HCT116 (cell line): ENCODE measurements at regions not wholly inside any gene's neighbourhood (a gene's known extent, or its start where the extent isn't known, plus 50 kb on each side); places are given as distances from the start of the nearest gene placed in this dataset.

Experiments used
- ATAC-seq: fragments of 200-7000 bp; cut with Tn5 transposase; 2 replicates; pipeline ENCODE4 v1.9.1; 2020; ENCODE audit warnings: mild to moderate bottlenecking, moderate library complexity
- BruUV-seq: library from RNA; stranded (reverse); fragments of 400-500 nt; replicated peaks from 2 replicates; lab custom pipeline; 2021; lab: Mats Ljungman, UMichigan
- CTCF ChIA-PET: fragments of 300-600 bp; sonication (Branson Sonifier 250); formaldehyde crosslinking; loops from one replicate; lab custom pipeline; 2021; ENCODE audit warnings: antibody characterized with exemption; lab: Charles Lee
- POLR2A ChIA-PET: fragments of 300-600, 350-600 bp; sonication (Branson Sonifier 250); formaldehyde crosslinking; loops from one replicate; lab custom pipeline; 2021; ENCODE audit warnings: antibody characterized with exemption; lab: Charles Lee
- RAD21 ChIA-PET, 2 experiments: fragments of 300-600 bp; sonication (Branson Sonifier 250); formaldehyde crosslinking; loops; one replicate each; lab custom pipeline; 2023; ENCODE audit warnings: low total read pairs in 2 of 2; ENCODE audit not compliant: uncharacterized antibody in 2 of 2, unreplicated experiment in 2 of 2, low non-redundant PET in 1 of 2; lab: Charles Lee
- DNase-seq: peaks from one replicate; pipeline ENCODE4 v3.0.0-alpha.2; 2010; ENCODE audit warnings: low read depth, low spot score
- H2AFZ ChIP-seq: fragments of 200-600 bp; shearing (Covaris generic), sonication (generic); 2 replicates; pipeline ENCODE4 v1.6.1; 2017; ENCODE audit warnings: low read depth, mixed run types, mixed read lengths, antibody characterized with exemption, low read length; ENCODE audit not compliant: poor library complexity, severe bottlenecking
- H3K27ac ChIP-seq: 2 replicates; pipeline ENCODE4 v1.5.1; 2012; ENCODE audit warnings: low read depth, low read length
- H3K27me3 ChIP-seq: fragments of 200-600 bp; sonication (generic); 2 replicates; pipeline ENCODE4 v1.6.1; 2016; ENCODE audit warnings: mixed run types, low read length, mixed read lengths; ENCODE audit not compliant: insufficient read depth
- H3K36me3 ChIP-seq, 2 experiments: fragments of 200-500 bp in 1 of 2; fragments of 200-600 bp in 1 of 2; sonication (Bioruptor generic) in 1 of 2; sonication (generic) in 1 of 2; 2 replicates each; pipeline versions ENCODE4 v1.5.1 to v1.6.1; 2014 to 2016; ENCODE audit warnings: low read length in 2 of 2, inconsistent platforms in 1 of 2, mixed read lengths in 1 of 2, mixed run types in 1 of 2; ENCODE audit not compliant: insufficient read depth in 2 of 2, control insufficient read depth in 1 of 2
- H3K4me1 ChIP-seq, 2 experiments: fragments of 200-600 bp in 1 of 2; sonication (generic) in 1 of 2; 2 replicates each; pipeline versions ENCODE4 v1.5.1 to v1.6.1; 2012 to 2017; ENCODE audit warnings: low read length in 2 of 2, inconsistent platforms in 1 of 2, mild to moderate bottlenecking in 1 of 2, mixed read lengths in 1 of 2, mixed run types in 1 of 2, moderate library complexity in 1 of 2; ENCODE audit not compliant: insufficient read depth in 2 of 2, control insufficient read depth in 1 of 2
- H3K4me2 ChIP-seq: fragments of 200-600 bp; sonication (generic); 2 replicates; pipeline ENCODE4 v1.6.1; 2017; ENCODE audit warnings: mixed run types, low read length, mixed read lengths
- H3K4me3 ChIP-seq, 2 experiments: fragments of 200-600 bp in 1 of 2; sonication (generic) in 1 of 2; replicated peaks in 1 of 2; 2 replicates each; pipeline ENCODE4 v1.5.1; 2011 to 2016; ENCODE audit warnings: low read length in 2 of 2, control low read depth in 1 of 2, low read depth in 1 of 2, mild to moderate bottlenecking in 1 of 2, mixed read lengths in 1 of 2, mixed run types in 1 of 2
- H3K79me2 ChIP-seq: fragments of 200-600 bp; sonication (generic); 2 replicates; pipeline ENCODE4 v1.6.1; 2017; ENCODE audit warnings: mild to moderate bottlenecking, mixed run types, low read length, moderate library complexity, mixed read lengths; ENCODE audit not compliant: insufficient read depth
- H3K9ac ChIP-seq: fragments of 200-600 bp; sonication (generic); 2 replicates; pipeline ENCODE4 v1.6.1; 2016; ENCODE audit warnings: low read length, mixed read lengths
- H3K9me2 ChIP-seq: fragments of 200-600 bp; sonication (generic), shearing (Covaris generic); 2 replicates; pipeline ENCODE4 v1.6.1; 2017; ENCODE audit warnings: mixed run types, mild to moderate bottlenecking, moderate library complexity; ENCODE audit not compliant: insufficient read depth
- H3K9me3 ChIP-seq, 2 experiments: fragments of 200-500 bp in 1 of 2; fragments of 200-600 bp in 1 of 2; sonication (Bioruptor generic) in 1 of 2; sonication (generic) in 1 of 2; 2 replicates each; pipeline ENCODE4 v1.6.1; 2014 to 2017; ENCODE audit warnings: low read length in 2 of 2, mixed read lengths in 2 of 2, inconsistent platforms in 1 of 2, low read depth in 1 of 2, mild to moderate bottlenecking in 1 of 2, mixed run types in 1 of 2, moderate library complexity in 1 of 2; ENCODE audit not compliant: control insufficient read depth in 1 of 2, insufficient read depth in 1 of 2
- H4K20me1 ChIP-seq: fragments of 200-600 bp; sonication (generic), shearing (Covaris generic); 2 replicates; pipeline ENCODE4 v1.6.1; 2017; ENCODE audit warnings: mixed run types, mild to moderate bottlenecking, moderate library complexity; ENCODE audit not compliant: insufficient read depth
- EGR1 ChIP-seq: IDR thresholded peaks from 2 replicates; pipeline ENCODE4 v1.6.1; 2012; ENCODE audit warnings: low read depth
- FOSL1 ChIP-seq: IDR thresholded peaks from 2 replicates; pipeline ENCODE4 v1.6.1; 2012; ENCODE audit warnings: low read depth
- intact Hi-C: fragments of 100-400 bp; cut with micrococcal nuclease; formaldehyde crosslinking; loops from 2 replicates; pipeline ENCODE4 v1.10.0; 2022
- TF ChIP-seq, protein P1 (sequence below): IDR thresholded peaks from 2 replicates; pipeline ENCODE4 v1.6.1; 2011; ENCODE audit warnings: mild to moderate bottlenecking, low read length, moderate library complexity; ENCODE audit not compliant: insufficient replicate concordance; ENCODE audit errors: extremely low read depth

- Histone ChIP-seq H3K79me2 (no peaks in the 10 kb centered on the region), H3K27ac (no peak overlapping the region), H3K9ac (no peak overlapping the region), H3K9me2 (no peaks in the 10 kb centered on the region)
- no peak for TF ChIP-seq FOSL1
- TF ChIP-seq, all 23 proteins: peak for 0
- no peak overlapping the region for H3K4me3 ChIP-seq
- H3K36me3 ChIP-seq: no peaks in the 10 kb centered on the region
- POLR2A ChIA-PET: no interaction called here
- RAD21 ChIA-PET: no interaction called here
- H3K4me1 ChIP-seq: no peaks in the 10 kb centered on the region
- BruUV-seq: no TSS peak
- intact Hi-C loops: no loop called here
- ATAC-seq (no peak), DNase-seq (no peak)
- no peak overlapping the region for H3K4me2 ChIP-seq
- H4K20me1 ChIP-seq: no peaks in the 10 kb centered on the region
- no peaks in the 10 kb centered on the region for H3K27me3 ChIP-seq
- CTCF ChIA-PET: no interaction called here
- H3K9me3 ChIP-seq: no peaks in the 10 kb centered on the region
- no peak overlapping the region for H2AFZ ChIP-seq
These were observed 375.3 kb upstream of the DDI1 start for GRCh38 chr11:103661185-103661584.

DNA sequence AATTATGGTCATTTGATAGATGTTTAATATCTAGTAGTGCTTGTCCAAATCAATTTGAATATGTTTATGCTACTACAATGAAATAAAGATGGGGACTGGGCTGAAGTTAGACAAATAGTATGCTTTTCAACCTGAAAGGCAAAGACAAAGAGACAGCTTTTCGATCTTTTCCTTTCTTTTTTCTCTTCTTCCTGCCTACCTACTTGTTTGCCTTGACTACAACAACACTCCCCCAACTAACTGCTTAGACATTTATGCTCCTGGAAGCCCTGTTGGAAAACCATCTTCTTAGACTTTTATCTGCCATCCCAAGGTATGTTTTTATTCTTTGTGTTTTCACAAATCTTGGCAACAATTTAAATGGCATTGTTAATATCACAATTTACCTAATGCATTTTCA, 374.4 kb upstream of the DDI1 start:
- TF ChIP-seq EGR1: no peak
- TF ChIP-seq, protein P1, sequence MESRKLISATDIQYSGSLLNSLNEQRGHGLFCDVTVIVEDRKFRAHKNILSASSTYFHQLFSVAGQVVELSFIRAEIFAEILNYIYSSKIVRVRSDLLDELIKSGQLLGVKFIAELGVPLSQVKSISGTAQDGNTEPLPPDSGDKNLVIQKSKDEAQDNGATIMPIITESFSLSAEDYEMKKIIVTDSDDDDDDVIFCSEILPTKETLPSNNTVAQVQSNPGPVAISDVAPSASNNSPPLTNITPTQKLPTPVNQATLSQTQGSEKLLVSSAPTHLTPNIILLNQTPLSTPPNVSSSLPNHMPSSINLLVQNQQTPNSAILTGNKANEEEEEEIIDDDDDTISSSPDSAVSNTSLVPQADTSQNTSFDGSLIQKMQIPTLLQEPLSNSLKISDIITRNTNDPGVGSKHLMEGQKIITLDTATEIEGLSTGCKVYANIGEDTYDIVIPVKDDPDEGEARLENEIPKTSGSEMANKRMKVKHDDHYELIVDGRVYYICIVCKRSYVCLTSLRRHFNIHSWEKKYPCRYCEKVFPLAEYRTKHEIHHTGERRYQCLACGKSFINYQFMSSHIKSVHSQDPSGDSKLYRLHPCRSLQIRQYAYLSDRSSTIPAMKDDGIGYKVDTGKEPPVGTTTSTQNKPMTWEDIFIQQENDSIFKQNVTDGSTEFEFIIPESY: no peak
- Histone ChIP-seq H3K9ac (no peak overlapping the region), H4K20me1 (no peaks in the 10 kb centered on the region), H3K27ac (no peak overlapping the region), H3K79me2 (no peaks in the 10 kb centered on the region), H3K36me3 (no peaks in the 10 kb centered on the region), H3K4me2 (no peak overlapping the region), H3K4me3 (no peak overlapping the region), H3K9me3 (no peaks in the 10 kb centered on the region), H3K9me2 (no peaks in the 10 kb centered on the region), H3K4me1 (no peaks in the 10 kb centered on the region), H3K27me3 (no peaks in the 10 kb centered on the region), H2AFZ (no peak overlapping the region)
- POLR2A ChIA-PET: no interaction called here
- DNase-seq (no peak), ATAC-seq (no peak)
- intact Hi-C loops: no loop called here
- BruUV-seq: no TSS peak
- RAD21 ChIA-PET: no interaction called here
- CTCF ChIA-PET: interaction anchor here (1.2 kb wide), 1 partner anchor 21 kb away, joined by 5 read pairs; no protein-coding TSS in a partner anchor
